ENCODE measurements at regions not wholly inside any gene's neighbourhood (a gene's known extent, or its start where the extent isn't known, plus 50 kb on each side); places are given as distances from the start of the nearest gene placed in this dataset.
A peak's percentile ranks its signal among the peaks of the same experiment; 100 is the strongest.

DNA sequence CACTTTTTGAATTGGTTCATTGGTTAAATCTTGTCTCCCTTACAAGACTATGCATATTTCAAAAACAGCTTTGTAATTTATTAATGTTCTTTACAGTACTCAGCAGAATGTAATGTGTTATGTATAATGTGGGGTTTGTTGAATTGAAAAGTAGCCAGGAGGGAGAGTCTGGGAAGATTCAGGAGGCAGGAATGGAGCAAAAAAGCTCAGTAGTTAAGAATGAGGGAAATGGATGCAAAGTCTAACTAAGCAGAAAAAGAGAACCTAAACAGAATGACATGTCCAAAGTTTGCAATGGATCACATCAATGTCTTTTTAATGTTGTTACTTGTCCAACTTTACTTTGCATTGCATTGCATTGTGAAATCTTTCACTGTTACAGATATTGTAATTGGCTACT lies 86.5 kb upstream of the CARD18 start:
- TF ChIP-seq, protein P1, sequence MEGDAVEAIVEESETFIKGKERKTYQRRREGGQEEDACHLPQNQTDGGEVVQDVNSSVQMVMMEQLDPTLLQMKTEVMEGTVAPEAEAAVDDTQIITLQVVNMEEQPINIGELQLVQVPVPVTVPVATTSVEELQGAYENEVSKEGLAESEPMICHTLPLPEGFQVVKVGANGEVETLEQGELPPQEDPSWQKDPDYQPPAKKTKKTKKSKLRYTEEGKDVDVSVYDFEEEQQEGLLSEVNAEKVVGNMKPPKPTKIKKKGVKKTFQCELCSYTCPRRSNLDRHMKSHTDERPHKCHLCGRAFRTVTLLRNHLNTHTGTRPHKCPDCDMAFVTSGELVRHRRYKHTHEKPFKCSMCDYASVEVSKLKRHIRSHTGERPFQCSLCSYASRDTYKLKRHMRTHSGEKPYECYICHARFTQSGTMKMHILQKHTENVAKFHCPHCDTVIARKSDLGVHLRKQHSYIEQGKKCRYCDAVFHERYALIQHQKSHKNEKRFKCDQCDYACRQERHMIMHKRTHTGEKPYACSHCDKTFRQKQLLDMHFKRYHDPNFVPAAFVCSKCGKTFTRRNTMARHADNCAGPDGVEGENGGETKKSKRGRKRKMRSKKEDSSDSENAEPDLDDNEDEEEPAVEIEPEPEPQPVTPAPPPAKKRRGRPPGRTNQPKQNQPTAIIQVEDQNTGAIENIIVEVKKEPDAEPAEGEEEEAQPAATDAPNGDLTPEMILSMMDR (IDR thresholded peaks at IDR 0.05; ENCODE audit: control insufficient read depth, extremely low read depth, insufficient read depth) = no peak
- no peak for DNase-seq (ENCODE audit: low read depth)
- H3K4me3 ChIP-seq (ENCODE audit: low read depth, low read length) = no peak overlapping the region

DNA sequence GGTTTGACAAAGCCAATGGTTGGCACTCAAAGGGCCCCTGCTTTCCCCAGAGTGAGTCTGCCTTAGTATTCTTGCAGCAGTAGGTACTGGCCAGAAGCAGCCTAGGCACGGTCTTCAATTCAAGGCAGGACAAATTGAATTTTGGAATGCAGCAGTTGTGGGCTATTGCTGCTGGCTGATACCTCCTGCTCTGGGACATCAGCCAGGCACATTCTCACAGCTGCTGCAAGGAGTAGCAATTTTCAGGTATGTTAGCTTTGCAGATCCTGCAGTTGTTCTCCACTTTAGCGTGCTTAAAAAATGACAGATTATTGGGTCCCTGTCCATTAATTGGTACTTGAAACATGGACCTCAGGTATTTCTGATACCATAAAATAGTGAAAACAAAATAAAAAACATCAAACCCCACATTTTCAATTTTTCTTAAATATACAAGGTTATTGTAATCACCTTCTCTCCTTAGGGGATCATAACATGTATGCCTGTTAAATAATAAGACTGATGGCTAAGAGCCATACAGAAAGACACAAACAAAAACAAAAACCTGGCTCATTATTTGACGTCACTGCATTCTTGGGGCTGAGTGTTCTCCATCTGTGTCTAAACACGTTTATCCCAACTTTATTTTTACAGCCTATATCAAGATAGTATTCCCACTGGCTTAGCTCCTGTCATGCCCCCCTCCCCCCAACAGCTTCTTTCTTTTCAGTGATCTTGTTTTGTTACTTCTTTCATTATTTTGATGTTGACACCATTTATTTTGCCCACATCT lies 85.1 kb upstream of the CARD18 start:
- TF ChIP-seq, protein P1 (IDR thresholded peaks at IDR 0.05; ENCODE audit: control insufficient read depth, extremely low read depth, insufficient read depth) = no peak
- no peak overlapping the region for H3K4me3 ChIP-seq (ENCODE audit: low read depth, low read length)
- no peak for DNase-seq (ENCODE audit: low read depth)

DNA sequence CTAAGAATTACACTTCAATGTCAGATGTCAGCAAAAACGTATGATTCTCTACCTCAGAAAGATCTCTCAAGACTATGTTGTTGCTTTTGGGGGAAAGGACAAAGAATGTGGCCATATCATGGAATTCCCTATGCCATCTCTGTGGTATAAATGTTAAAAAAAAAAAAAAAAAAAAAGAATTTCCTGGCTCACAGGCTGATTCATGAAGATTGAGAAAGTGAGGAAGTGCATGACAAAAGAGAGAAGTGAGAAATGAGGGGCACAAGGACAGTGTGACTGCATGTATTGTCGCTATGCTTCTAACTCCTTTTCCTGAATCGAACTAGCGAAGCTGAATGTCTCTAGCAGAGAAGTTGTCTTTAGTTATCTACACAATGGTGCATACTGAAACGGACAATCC lies 80.6 kb upstream of the CARD18 start:
- DNase-seq (ENCODE audit: low read depth) = no peak
- no peak overlapping the region for H3K4me3 ChIP-seq (ENCODE audit: low read depth, low read length)
- TF ChIP-seq, protein P1 (IDR thresholded peaks at IDR 0.05; ENCODE audit: control insufficient read depth, extremely low read depth, insufficient read depth) = no peak

DNA sequence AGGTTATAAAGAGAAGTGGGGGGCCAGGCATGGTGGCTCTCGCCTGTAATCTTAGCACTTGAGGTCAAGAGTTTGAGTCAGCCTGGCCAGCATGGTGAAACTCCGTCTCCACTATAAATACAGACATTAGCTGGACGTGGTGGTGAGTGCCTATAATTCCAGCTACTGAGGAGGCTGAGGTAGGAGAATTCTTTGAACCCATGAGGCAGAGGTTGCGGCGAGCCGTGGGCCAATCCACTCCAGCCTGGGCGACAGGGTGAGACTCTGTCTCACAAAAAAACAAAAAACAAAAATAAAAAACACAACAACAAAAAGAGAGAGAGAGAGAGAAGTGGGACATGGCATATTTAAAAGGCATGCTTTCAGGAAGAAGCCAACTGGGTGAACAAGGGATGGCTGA lies 80.1 kb upstream of the CARD18 start:
- no peak for DNase-seq (ENCODE audit: low read depth)
- H3K4me3 ChIP-seq (ENCODE audit: low read depth, low read length) = no peak overlapping the region
- TF ChIP-seq, protein P1 (IDR thresholded peaks at IDR 0.05; ENCODE audit: control insufficient read depth, extremely low read depth, insufficient read depth) = no peak

DNA sequence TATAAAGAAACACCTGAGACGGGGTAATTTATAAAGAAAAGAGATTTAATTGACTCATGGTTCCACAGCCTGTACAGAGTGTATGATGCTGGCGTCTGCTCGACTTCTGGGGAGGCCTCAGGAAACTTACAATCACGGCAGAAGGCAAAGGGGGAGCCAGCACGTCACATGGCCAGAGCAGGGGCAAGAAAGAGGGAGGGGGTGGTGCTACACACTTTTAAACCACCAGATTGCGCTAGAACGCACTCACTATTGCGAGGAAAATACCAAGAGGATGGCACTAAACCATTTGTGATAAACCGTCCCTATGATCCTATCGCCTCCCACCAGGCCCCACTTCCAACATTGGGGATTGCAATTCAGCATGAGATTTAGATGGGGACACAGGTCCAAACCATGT lies 79.7 kb upstream of the CARD18 start:
- no peak overlapping the region for H3K4me3 ChIP-seq (ENCODE audit: low read depth, low read length)
- DNase-seq (ENCODE audit: low read depth) = no peak
- TF ChIP-seq, protein P1 (IDR thresholded peaks at IDR 0.05; ENCODE audit: control insufficient read depth, extremely low read depth, insufficient read depth) = peak; percentile 3; the same call in 1 of the 2 replicates

DNA sequence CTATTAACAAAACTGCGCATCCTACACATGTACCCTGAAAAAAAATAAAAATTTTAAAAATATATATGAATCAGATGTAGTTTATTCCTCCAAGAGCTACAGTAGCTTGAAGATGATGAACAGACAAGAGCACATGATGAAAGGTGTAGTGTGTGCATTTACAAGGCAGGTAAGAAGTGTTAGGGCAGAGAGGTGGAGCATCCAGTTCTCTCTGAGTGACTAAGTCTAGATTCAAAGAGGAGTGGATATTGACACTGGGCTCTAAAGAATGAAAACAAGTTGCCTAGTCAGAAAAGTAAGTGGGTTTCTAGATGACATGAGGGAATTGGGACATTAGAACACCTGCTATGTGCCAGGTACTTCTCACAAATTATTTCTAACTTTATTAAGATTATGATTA lies 76.0 kb upstream of the CARD18 start:
- no peak for DNase-seq (ENCODE audit: low read depth)
- TF ChIP-seq, protein P1 (IDR thresholded peaks at IDR 0.05; ENCODE audit: control insufficient read depth, extremely low read depth, insufficient read depth) = no peak
- H3K4me3 ChIP-seq (ENCODE audit: low read depth, low read length) = no peak overlapping the region
